RWPE1 (cell line): ENCODE measurements at regions not wholly inside any gene's neighbourhood (a gene's known extent, or its start where the extent isn't known, plus 50 kb on each side); places are given as distances from the start of the nearest gene placed in this dataset.
A peak's percentile ranks its signal among the peaks of the same experiment; 100 is the strongest.

ENCODE experiments used
- CTCF ChIA-PET: fragments of 350-600 bp; sonication (Branson Sonifier 250); formaldehyde crosslinking; extraction: SDS; loops from one replicate; lab custom pipeline; 2021; lab: Yijun Ruan, JAX
- POLR2A ChIA-PET: fragments of 400-600 bp; formaldehyde crosslinking; extraction: SDS; loops from one replicate; lab custom pipeline; 2020; ENCODE audit warnings: antibody characterized with exemption; ENCODE audit not compliant: low non-redundant PET; lab: Yijun Ruan, JAX
- DNase-seq: peaks from one replicate; pipeline ENCODE4 v3.0.0; 2012; ENCODE audit warnings: low spot score
- H3K27ac ChIP-seq: fragments of 450-650 bp; 2 replicates; pipeline ENCODE4 v1.5.1; 2017
- CTCF ChIP-seq: fragments of 450-650 bp; conservative IDR thresholded peaks from 2 replicates; pipeline ENCODE4 v1.5.1; 2017; ENCODE audit warnings: low read depth, mild to moderate bottlenecking

GRCh38 chr5:173480896-173481295, 135.6 kb downstream of the BOD1 start:
- POLR2A ChIA-PET = no interaction called here
- CTCF ChIA-PET = no interaction called here
- DNase-seq = no peak
- H3K27ac ChIP-seq = no peak overlapping the region
- no peak for TF ChIP-seq CTCF

- ChIA-PET CTCF (no interaction called here), POLR2A (no interaction called here)
- H3K27ac ChIP-seq = no peak overlapping the region
- TF ChIP-seq CTCF = no peak
- no peak for DNase-seq
Measured at GRCh38 chr5:173479711-173480110, 136.7 kb downstream of the BOD1 start.

DNA sequence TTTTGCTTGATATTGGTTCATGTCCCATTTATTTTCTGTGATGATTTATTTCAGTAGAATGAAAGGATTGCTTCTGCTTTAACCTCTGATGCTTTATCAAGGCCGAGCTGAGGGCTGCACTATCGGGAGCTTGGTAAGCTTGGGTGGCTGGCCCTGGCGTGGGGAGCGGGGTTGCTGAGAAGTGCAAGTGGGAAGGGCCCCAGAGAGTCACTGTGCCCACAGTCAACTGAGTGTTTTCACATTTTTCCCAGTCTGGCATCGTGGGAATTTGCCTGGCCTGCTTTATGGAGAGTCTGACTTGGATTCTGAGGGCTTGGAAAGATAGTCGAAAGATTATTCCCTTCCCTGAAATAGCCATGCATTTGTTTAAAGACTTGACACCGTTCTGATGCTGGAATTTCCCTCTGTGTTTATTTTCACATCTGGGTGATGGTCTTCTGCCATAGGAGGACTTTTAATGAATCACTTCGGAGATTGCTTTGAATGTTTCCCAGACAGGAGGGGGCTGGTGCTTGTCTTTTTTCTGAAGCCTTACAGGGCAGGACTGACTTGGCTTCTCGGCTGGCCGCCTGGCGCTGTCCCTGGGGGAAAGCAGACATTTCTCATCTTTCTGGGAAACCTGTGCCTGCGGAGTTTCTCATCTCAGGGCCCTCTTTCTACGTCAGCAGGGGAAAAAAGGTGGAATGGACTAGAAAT, 139.0 kb downstream of the BOD1 start:
- CTCF ChIA-PET = no interaction called here
- no peak for DNase-seq
- POLR2A ChIA-PET = no interaction called here
- no peak overlapping the region for H3K27ac ChIP-seq
- no peak for TF ChIP-seq CTCF

GRCh38 chr5:173475780-173476179, 140.7 kb downstream of the BOD1 start:
- TF ChIP-seq CTCF = no peak
- DNase-seq = no peak
- CTCF ChIA-PET = interaction anchor here (1.0 kb wide), 1 partner anchor 97 kb away, joined by 4 read pairs; no protein-coding TSS in a partner anchor
- POLR2A ChIA-PET = no interaction called here
- no peak overlapping the region for H3K27ac ChIP-seq

- TF ChIP-seq CTCF = no peak
- no peak for DNase-seq
- POLR2A ChIA-PET = no interaction called here
- H3K27ac ChIP-seq = no peak overlapping the region
- CTCF ChIA-PET = interaction anchor here (0.6 to 1.0 kb wide), 2 partner anchors 98 to 387 kb away, joined by 4 read pairs; no protein-coding TSS in a partner anchor
Measured at GRCh38 chr5:173474881-173475287, 141.6 kb downstream of the BOD1 start.

- ChIA-PET CTCF (no interaction called here), POLR2A (no interaction called here)
- no peak for TF ChIP-seq CTCF
- DNase-seq = no peak
- peak overlapping the region; percentile 85 for H3K27ac ChIP-seq
Measured at GRCh38 chr5:173473288-173473687, 143.2 kb downstream of the BOD1 start.
